BE2C (cell line): ENCODE measurements at regions not wholly inside any gene's neighbourhood (a gene's known extent, or its start where the extent isn't known, plus 50 kb on each side); places are given as distances from the start of the nearest gene placed in this dataset.

Experiments used
- DNase-seq: peaks from one replicate; pipeline ENCODE4 v3.0.0-alpha.2; 2020
- H3K27me3 ChIP-seq: fragments of 250-450 bp; sonication (Bioruptor Pico); 2 replicates; pipeline ENCODE4 v1.5.1; 2020; ENCODE audit warnings: mild to moderate bottlenecking
- H3K36me3 ChIP-seq: fragments of 250-450 bp; sonication (Bioruptor Pico); 2 replicates; pipeline ENCODE4 v1.5.1; 2020; ENCODE audit warnings: mild to moderate bottlenecking
- H3K4me1 ChIP-seq: fragments of 250-450 bp; sonication (Bioruptor Pico); 2 replicates; pipeline ENCODE4 v1.5.1; 2020
- H3K4me3 ChIP-seq: 2 replicates; pipeline ENCODE4 v1.5.1; 2011; ENCODE audit warnings: low read depth, low read length
- H3K9me3 ChIP-seq: fragments of 250-450 bp; sonication (Bioruptor Pico); 2 replicates; pipeline ENCODE4 v1.5.1; 2020
- CTCF ChIP-seq: IDR thresholded peaks from 2 replicates; pipeline ENCODE4 v1.5.1; 2012; ENCODE audit warnings: mild to moderate bottlenecking, low read depth, low read length

GRCh38 chr14:100451264-100451663, 128.1 kb downstream of the SLC25A47 start:
- H3K4me1 ChIP-seq = peaks cover 25% of the 10 kb centered on the region
- H3K36me3 ChIP-seq = no peaks in the 10 kb centered on the region
- no peak for DNase-seq
- H3K9me3 ChIP-seq = no peaks in the 10 kb centered on the region
- no peaks in the 10 kb centered on the region for H3K27me3 ChIP-seq
- no peak overlapping the region for H3K4me3 ChIP-seq
- no peak for TF ChIP-seq CTCF

GRCh38 chr14:100453930-100454329, 130.8 kb downstream of the SLC25A47 start:
- no peak overlapping the region for H3K4me3 ChIP-seq
- no peaks in the 10 kb centered on the region for H3K27me3 ChIP-seq
- no peak for TF ChIP-seq CTCF
- H3K4me1 ChIP-seq = peaks cover 8% of the 10 kb centered on the region
- no peaks in the 10 kb centered on the region for H3K9me3 ChIP-seq
- no peak for DNase-seq
- H3K36me3 ChIP-seq = no peaks in the 10 kb centered on the region

GRCh38 chr14:100454437-100454836, 131.3 kb downstream of the SLC25A47 start:
- no peak for TF ChIP-seq CTCF
- peaks cover 2% of the 10 kb centered on the region for H3K4me1 ChIP-seq
- H3K4me3 ChIP-seq = no peak overlapping the region
- no peak for DNase-seq
- H3K27me3 ChIP-seq = no peaks in the 10 kb centered on the region
- H3K9me3 ChIP-seq = no peaks in the 10 kb centered on the region
- no peaks in the 10 kb centered on the region for H3K36me3 ChIP-seq

GRCh38 chr14:100463937-100464336, 123.3 kb downstream of the BEGAIN start:
- H3K4me1 ChIP-seq = peaks cover 7% of the 10 kb centered on the region
- H3K27me3 ChIP-seq = no peaks in the 10 kb centered on the region
- no peak overlapping the region for H3K4me3 ChIP-seq
- H3K9me3 ChIP-seq = no peaks in the 10 kb centered on the region
- no peak for TF ChIP-seq CTCF
- H3K36me3 ChIP-seq = no peaks in the 10 kb centered on the region
- no peak for DNase-seq

GRCh38 chr14:100466111-100466856, 120.9 kb downstream of the BEGAIN start:
- peaks cover 18% of the 10 kb centered on the region for H3K4me1 ChIP-seq
- H3K27me3 ChIP-seq = no peaks in the 10 kb centered on the region
- H3K36me3 ChIP-seq = no peaks in the 10 kb centered on the region
- H3K9me3 ChIP-seq = no peaks in the 10 kb centered on the region
- TF ChIP-seq CTCF = no peak
- DNase-seq = no peak
- H3K4me3 ChIP-seq = no peak overlapping the region

GRCh38 chr14:100467046-100467750, 120.0 kb downstream of the BEGAIN start:
- no peak for DNase-seq
- Histone ChIP-seq H3K9me3 (no peaks in the 10 kb centered on the region), H3K4me1 (peaks cover 25% of the 10 kb centered on the region), H3K27me3 (no peaks in the 10 kb centered on the region), H3K36me3 (no peaks in the 10 kb centered on the region), H3K4me3 (no peak overlapping the region)
- TF ChIP-seq CTCF = no peak
